ENCODE measurements at regions not wholly inside any gene's neighbourhood (a gene's known extent, or its start where the extent isn't known, plus 50 kb on each side); places are given as distances from the start of the nearest gene placed in this dataset.

GRCh38 chr14:71485833-71486232 lies 446.4 kb upstream of the RGS6 start:
- Histone ChIP-seq H3K4me3 (ENCODE audit: low read length, poor library complexity, severe bottlenecking) (no peak overlapping the region), H3K9me2 (replicated peaks; ENCODE audit: low read depth, low read length) (no peaks in the 10 kb centered on the region), H3K27me3 (ENCODE audit: insufficient read depth, low read length, poor library complexity, severe bottlenecking) (no peaks in the 10 kb centered on the region), H3K4me2 (ENCODE audit: low read depth, low read length, poor library complexity, severe bottlenecking) (no peak overlapping the region), H3F3A (ENCODE audit: low read depth) (no peaks in the 10 kb centered on the region), H3K9me3 (ENCODE audit: insufficient read depth, low read depth, low read length) (no peaks in the 10 kb centered on the region), H3K36me3 (ENCODE audit: insufficient read depth, low read length) (peaks cover 9% of the 10 kb centered on the region), H3K9ac (ENCODE audit: low read depth, low read length, poor library complexity, severe bottlenecking) (no peak overlapping the region), H2AFZ (ENCODE audit: low read length) (no peak overlapping the region), H3K79me2 (ENCODE audit: insufficient read depth, low read length) (peaks cover 56% of the 10 kb centered on the region), H3K4me1 (ENCODE audit: insufficient read depth, low read length, poor library complexity, severe bottlenecking) (peaks cover 31% of the 10 kb centered on the region), H4K20me1 (ENCODE audit: insufficient read depth, low read length, poor library complexity, severe bottlenecking) (no peaks in the 10 kb centered on the region)
- TF ChIP-seq CTCF (conservative IDR thresholded peaks at IDR 0.05; ENCODE audit: low read length) (no peak), EZH2phosphoT487 (IDR thresholded peaks at IDR 0.05; ENCODE audit: borderline replicate concordance) (no peak)

GRCh38 chr14:71486279-71486678 lies 445.9 kb upstream of the RGS6 start:
- H3K9me2 ChIP-seq (replicated peaks; ENCODE audit: low read depth, low read length): no peaks in the 10 kb centered on the region
- H3K27me3 ChIP-seq (ENCODE audit: insufficient read depth, low read length, poor library complexity, severe bottlenecking): no peaks in the 10 kb centered on the region
- H3K9me3 ChIP-seq (ENCODE audit: insufficient read depth, low read depth, low read length): no peaks in the 10 kb centered on the region
- no peak overlapping the region for H3K4me2 ChIP-seq (ENCODE audit: low read depth, low read length, poor library complexity, severe bottlenecking)
- H3K36me3 ChIP-seq (ENCODE audit: insufficient read depth, low read length): peaks cover 9% of the 10 kb centered on the region; the same call in 1 of the 2 replicates
- H3K4me1 ChIP-seq (ENCODE audit: insufficient read depth, low read length, poor library complexity, severe bottlenecking): peaks cover 34% of the 10 kb centered on the region
- H3F3A ChIP-seq (ENCODE audit: low read depth): no peaks in the 10 kb centered on the region
- TF ChIP-seq EZH2phosphoT487 (IDR thresholded peaks at IDR 0.05; ENCODE audit: borderline replicate concordance): no peak
- TF ChIP-seq CTCF (conservative IDR thresholded peaks at IDR 0.05; ENCODE audit: low read length): no peak
- H3K79me2 ChIP-seq (ENCODE audit: insufficient read depth, low read length): peaks cover 55% of the 10 kb centered on the region
- H4K20me1 ChIP-seq (ENCODE audit: insufficient read depth, low read length, poor library complexity, severe bottlenecking): no peaks in the 10 kb centered on the region
- no peak overlapping the region for H3K4me3 ChIP-seq (ENCODE audit: low read length, poor library complexity, severe bottlenecking)
- no peak overlapping the region for H2AFZ ChIP-seq (ENCODE audit: low read length)
- H3K9ac ChIP-seq (ENCODE audit: low read depth, low read length, poor library complexity, severe bottlenecking): no peak overlapping the region

GRCh38 chr14:71487449-71487848 lies 444.8 kb upstream of the RGS6 start:
- Histone ChIP-seq H4K20me1 (ENCODE audit: insufficient read depth, low read length, poor library complexity, severe bottlenecking) (no peaks in the 10 kb centered on the region), H3K36me3 (ENCODE audit: insufficient read depth, low read length) (peaks cover 9% of the 10 kb centered on the region; the same call in 1 of the 2 replicates), H3F3A (ENCODE audit: low read depth) (no peaks in the 10 kb centered on the region), H3K27me3 (ENCODE audit: insufficient read depth, low read length, poor library complexity, severe bottlenecking) (no peaks in the 10 kb centered on the region), H3K4me2 (ENCODE audit: low read depth, low read length, poor library complexity, severe bottlenecking) (no peak overlapping the region), H2AFZ (ENCODE audit: low read length) (no peak overlapping the region), H3K9me3 (ENCODE audit: insufficient read depth, low read depth, low read length) (no peaks in the 10 kb centered on the region), H3K9ac (ENCODE audit: low read depth, low read length, poor library complexity, severe bottlenecking) (no peak overlapping the region), H3K79me2 (ENCODE audit: insufficient read depth, low read length) (peaks cover 61% of the 10 kb centered on the region), H3K4me3 (ENCODE audit: low read length, poor library complexity, severe bottlenecking) (no peak overlapping the region), H3K4me1 (ENCODE audit: insufficient read depth, low read length, poor library complexity, severe bottlenecking) (peaks cover 42% of the 10 kb centered on the region), H3K9me2 (replicated peaks; ENCODE audit: low read depth, low read length) (no peaks in the 10 kb centered on the region)
- TF ChIP-seq CTCF (conservative IDR thresholded peaks at IDR 0.05; ENCODE audit: low read length): no peak
- TF ChIP-seq EZH2phosphoT487 (IDR thresholded peaks at IDR 0.05; ENCODE audit: borderline replicate concordance): no peak

All from Loucy (cell line).